Parathyroid adenoma (tissue), 2 donors: ENCODE measurements at regions not wholly inside any gene's neighbourhood (a gene's known extent, or its start where the extent isn't known, plus 50 kb on each side); places are given as distances from the start of the nearest gene placed in this dataset.

Experiments used
- H2AFZ ChIP-seq: fragments of 300-600 bp; sonication (generic); one replicate; pipeline ENCODE4 v1.7.0; 2017; ENCODE audit warnings: antibody characterized with exemption, mild to moderate bottlenecking
- H3K27ac ChIP-seq: fragments of 300-600 bp; sonication (generic); one replicate; pipeline ENCODE4 v1.7.0; 2017
- H3K27me3 ChIP-seq: fragments of 300-600 bp; sonication (generic); one replicate; pipeline ENCODE4 v1.7.0; 2017; ENCODE audit warnings: low read length; ENCODE audit not compliant: control insufficient read depth, insufficient read depth
- H3K36me3 ChIP-seq: fragments of 300-600 bp; sonication (generic); one replicate; pipeline ENCODE4 v1.7.0; 2017; ENCODE audit warnings: low read length; ENCODE audit not compliant: control insufficient read depth, insufficient read depth
- H3K4me1 ChIP-seq: fragments of 300-600 bp; sonication (generic); one replicate; pipeline ENCODE4 v1.7.0; 2017; ENCODE audit warnings: control low read depth
- H3K4me2 ChIP-seq: fragments of 300-600 bp; sonication (generic); one replicate; pipeline ENCODE4 v1.7.0; 2017; ENCODE audit warnings: low read length
- H3K4me3 ChIP-seq: fragments of 300-600 bp; sonication (generic); one replicate; pipeline ENCODE4 v1.7.0; 2017; ENCODE audit warnings: low read depth, low read length
- H3K79me2 ChIP-seq: fragments of 300-600 bp; sonication (generic); one replicate; pipeline ENCODE4 v1.7.0; 2017; ENCODE audit warnings: control low read depth
- H3K9ac ChIP-seq: fragments of 300-600 bp; sonication (generic); one replicate; pipeline ENCODE4 v1.7.0; 2017; ENCODE audit warnings: mild to moderate bottlenecking
- H3K9me3 ChIP-seq: fragments of 300-600 bp; sonication (generic); one replicate; pipeline ENCODE4 v1.7.0; 2017; ENCODE audit warnings: low read length; ENCODE audit not compliant: control insufficient read depth
- CTCF ChIP-seq: fragments of 300-600 bp; sonication (generic); IDR thresholded peaks from one replicate; pipeline ENCODE4 v1.7.0; 2017; ENCODE audit warnings: antibody characterized with exemption, mild to moderate bottlenecking
- donor health status: primary hyperparathyroidism.

GRCh38 chr9:129458663-129459546 lies 162.0 kb downstream of the C9orf50 start:
- Histone ChIP-seq H3K27ac (peak overlapping the region; percentile 67), H3K9ac (no peak overlapping the region), H2AFZ (peak overlapping the region; percentile 81), H3K4me2 (peak overlapping the region; percentile 38), H3K4me3 (no peak overlapping the region), H3K36me3 (no peaks in the 10 kb centered on the region), H3K4me1 (peaks cover 26% of the 10 kb centered on the region), H3K79me2 (no peaks in the 10 kb centered on the region), H3K9me3 (no peaks in the 10 kb centered on the region), H3K27me3 (no peaks in the 10 kb centered on the region)
- no peak for TF ChIP-seq CTCF

- no peak for TF ChIP-seq CTCF
- no peak overlapping the region for H3K9ac ChIP-seq
- H3K36me3 ChIP-seq: no peaks in the 10 kb centered on the region
- H3K4me3 ChIP-seq: no peak overlapping the region
- H2AFZ ChIP-seq: peak overlapping the region; percentile 81
- peaks cover 26% of the 10 kb centered on the region for H3K4me1 ChIP-seq
- H3K79me2 ChIP-seq: no peaks in the 10 kb centered on the region
- H3K4me2 ChIP-seq: no peak overlapping the region
- H3K9me3 ChIP-seq: no peaks in the 10 kb centered on the region
- H3K27ac ChIP-seq: peak overlapping the region; percentile 67
- no peaks in the 10 kb centered on the region for H3K27me3 ChIP-seq
These were observed 162.7 kb downstream of the C9orf50 start for GRCh38 chr9:129458155-129458661.

- H3K27ac ChIP-seq: no peak overlapping the region
These were observed 163.5 kb downstream of the C9orf50 start for GRCh38 chr9:129457325-129457779.

GRCh38 chr9:129456549-129457324 lies 164.2 kb downstream of the C9orf50 start:
- H3K9ac ChIP-seq: no peak overlapping the region
- TF ChIP-seq CTCF: no peak
- no peaks in the 10 kb centered on the region for H3K36me3 ChIP-seq
- no peak overlapping the region for H3K4me2 ChIP-seq
- no peaks in the 10 kb centered on the region for H3K9me3 ChIP-seq
- no peaks in the 10 kb centered on the region for H3K27me3 ChIP-seq
- H3K79me2 ChIP-seq: no peaks in the 10 kb centered on the region
- H2AFZ ChIP-seq: no peak overlapping the region
- H3K4me3 ChIP-seq: no peak overlapping the region
- peaks cover 26% of the 10 kb centered on the region for H3K4me1 ChIP-seq
- no peak overlapping the region for H3K27ac ChIP-seq

More at GRCh38 chr9:129457325-129457779, 163.5 kb downstream of the C9orf50 start:
- H3K4me2 ChIP-seq: no peak overlapping the region
- H2AFZ ChIP-seq: no peak overlapping the region
- TF ChIP-seq CTCF: no peak
- no peak overlapping the region for H3K4me3 ChIP-seq
- H3K9me3 ChIP-seq: no peaks in the 10 kb centered on the region
- H3K9ac ChIP-seq: no peak overlapping the region
- peaks cover 26% of the 10 kb centered on the region for H3K4me1 ChIP-seq
- H3K36me3 ChIP-seq: no peaks in the 10 kb centered on the region
- no peaks in the 10 kb centered on the region for H3K79me2 ChIP-seq
- H3K27me3 ChIP-seq: no peaks in the 10 kb centered on the region
